PC-3 (cell line): ENCODE measurements at regions not wholly inside any gene's neighbourhood (a gene's known extent, or its start where the extent isn't known, plus 50 kb on each side); places are given as distances from the start of the nearest gene placed in this dataset.

Experiments used
- ATAC-seq: fragments of 200-7000 bp; cut with Tn5 transposase; 2 replicates; pipeline ENCODE4 v1.9.1; 2020; ENCODE audit warnings: mild to moderate bottlenecking, moderate library complexity
- BruUV-seq: library from RNA; stranded (reverse); fragments of 400-500 nt; replicated peaks from 2 replicates; lab custom pipeline; 2021; lab: Mats Ljungman, UMichigan
- CTCF ChIA-PET: fragments of 300-600 bp; sonication (Branson Sonifier 250); formaldehyde crosslinking; loops from one replicate; lab custom pipeline; 2022; ENCODE audit warnings: antibody characterized with exemption; lab: Charles Lee
- POLR2A ChIA-PET: fragments of 300-600 bp; sonication (Branson Sonifier 250); formaldehyde crosslinking; loops from one replicate; lab custom pipeline; 2022; ENCODE audit warnings: antibody characterized with exemption; ENCODE audit not compliant: unreplicated experiment; lab: Charles Lee
- DNase-seq: peaks from one replicate; pipeline ENCODE4 v3.0.0-alpha.2; 2015
- H2AFZ ChIP-seq: fragments of 300-600 bp; sonication (generic); 2 replicates; pipeline ENCODE4 v1.6.0; 2016; ENCODE audit warnings: antibody characterized with exemption, low read length
- H3F3A ChIP-seq: fragments of 300-600 bp; sonication (generic); one replicate; pipeline ENCODE4 v1.6.0; 2017; ENCODE audit warnings: antibody characterized with exemption, low read length, control low read depth, mild to moderate bottlenecking; ENCODE audit not compliant: unreplicated experiment
- H3K27ac ChIP-seq: fragments of 300-600 bp; sonication (generic); 2 replicates; pipeline ENCODE4 v1.5.1; 2016; ENCODE audit warnings: mild to moderate bottlenecking, low read length
- H3K27me3 ChIP-seq: fragments of 300-600 bp; sonication (generic); 2 replicates; pipeline ENCODE4 v1.6.1; 2016; ENCODE audit warnings: low read length, mixed read lengths
- H3K36me3 ChIP-seq: fragments of 300-600 bp; sonication (generic); 2 replicates; pipeline ENCODE4 v1.6.1; 2016; ENCODE audit warnings: low read depth, mixed run types, low read length, mixed read lengths
- H3K4me1 ChIP-seq: fragments of 300-600 bp; sonication (generic); 2 replicates; pipeline ENCODE4 v1.5.1; 2016; ENCODE audit warnings: low read length; ENCODE audit not compliant: insufficient read depth
- H3K4me2 ChIP-seq: fragments of 300-600 bp; sonication (generic); 2 replicates; pipeline ENCODE4 v1.6.0; 2016; ENCODE audit warnings: low read length
- H3K4me3 ChIP-seq: fragments of 300-600 bp; sonication (generic); 2 replicates; pipeline ENCODE4 v1.5.1; 2016; ENCODE audit warnings: mild to moderate bottlenecking, low read length, mixed read lengths
- H3K79me2 ChIP-seq: fragments of 300-600 bp; sonication (generic); 2 replicates; pipeline ENCODE4 v1.6.1; 2017; ENCODE audit warnings: low read length, mixed read lengths
- H3K9ac ChIP-seq: fragments of 300-600 bp; sonication (generic); 2 replicates; pipeline ENCODE4 v1.6.0; 2016; ENCODE audit warnings: mild to moderate bottlenecking, low read length
- H3K9me2 ChIP-seq: fragments of 300-600 bp; sonication (generic); replicated peaks from 2 replicates; pipeline ENCODE4 v1.6.1; 2016; ENCODE audit warnings: mixed run types, low read length, mixed read lengths
- H3K9me3 ChIP-seq: fragments of 300-600 bp; sonication (generic); 2 replicates; pipeline ENCODE4 v1.6.1; 2016; ENCODE audit warnings: low read length, mixed read lengths
- H4K20me1 ChIP-seq: fragments of 300-600 bp; sonication (generic); 2 replicates; pipeline ENCODE4 v1.6.1; 2016; ENCODE audit warnings: low read length, mixed read lengths
- CTCF ChIP-seq: fragments of 300-600 bp; sonication (generic); conservative IDR thresholded peaks from 2 replicates; pipeline ENCODE4 v1.5.1; 2017; ENCODE audit warnings: antibody characterized with exemption, low read depth, mild to moderate bottlenecking, low read length
- EZH2 ChIP-seq: fragments of 300-600 bp; sonication (generic); IDR thresholded peaks from one replicate; pipeline ENCODE4 v1.6.1; 2017; ENCODE audit warnings: antibody characterized with exemption, mild to moderate bottlenecking, low read length; ENCODE audit not compliant: unreplicated experiment
- EZH2phosphoT487 ChIP-seq: fragments of 300-600 bp; sonication (generic); IDR thresholded peaks from 2 replicates; pipeline ENCODE4 v1.6.1; 2018; ENCODE audit warnings: mild to moderate bottlenecking, antibody characterized with exemption, low read length, borderline replicate concordance
- intact Hi-C: fragments of 100-400 bp; cut with micrococcal nuclease; formaldehyde crosslinking; loops from 2 replicates; pipeline ENCODE4 v1.9.0; 2023

- no peak for ATAC-seq
- CTCF ChIA-PET, result interaction anchor here (2.2 kb wide), 1 partner anchor 65 kb away, joined by 10 read pairs; no protein-coding TSS in a partner anchor
- Histone ChIP-seq H3K9me3 (no peaks in the 10 kb centered on the region), H3K9ac (no peak overlapping the region), H3K27ac (no peak overlapping the region), H3K9me2 (no peaks in the 10 kb centered on the region), H3F3A (no peaks in the 10 kb centered on the region), H4K20me1 (no peaks in the 10 kb centered on the region), H3K4me3 (no peak overlapping the region), H3K36me3 (no peaks in the 10 kb centered on the region), H3K4me1 (peaks cover 25% of the 10 kb centered on the region), H2AFZ (no peak overlapping the region), H3K4me2 (peak overlapping the region; percentile 49), H3K79me2 (no peaks in the 10 kb centered on the region), H3K27me3 (no peaks in the 10 kb centered on the region)
- intact Hi-C loops, result loop anchor here (2.0 to 10.0 kb wide), 5 partner anchors 46 to 501 kb away; partner anchors contain the start of genes DAPP1 and TRMT10A
- DNase-seq, result peak; percentile 14
- POLR2A ChIA-PET, result no interaction called here
- TF ChIP-seq EZH2phosphoT487 (no peak), CTCF (no peak), EZH2 (no peak)
- no TSS peak for BruUV-seq
Measured at GRCh38 chr4:100062921-100063320, 112.8 kb upstream of the H2AZ1 start.

GRCh38 chr4:100061835-100062234 lies 111.8 kb upstream of the H2AZ1 start:
- Histone ChIP-seq H3K4me2 (peak overlapping the region; percentile 49), H3K27ac (peak overlapping the region; percentile 71), H3K4me1 (peaks cover 25% of the 10 kb centered on the region), H3K27me3 (no peaks in the 10 kb centered on the region), H3K9me3 (no peaks in the 10 kb centered on the region), H3K36me3 (no peaks in the 10 kb centered on the region), H2AFZ (peak overlapping the region; percentile 63; the same call in 1 of the 2 replicates), H4K20me1 (no peaks in the 10 kb centered on the region), H3K9me2 (no peaks in the 10 kb centered on the region), H3K4me3 (no peak overlapping the region), H3K9ac (0 out of 2 replicates have a peak overlapping the region, but pooled peaks have one; percentile 2), H3F3A (no peaks in the 10 kb centered on the region), H3K79me2 (no peaks in the 10 kb centered on the region)
- DNase-seq (peak; percentile 58), ATAC-seq (peak; percentile 82)
- no peak for TF ChIP-seq EZH2phosphoT487
- no peak for TF ChIP-seq EZH2
- no peak for TF ChIP-seq CTCF
- BruUV-seq, result no TSS peak
- intact Hi-C loops, result loop anchor here (2.0 to 10.0 kb wide), 5 partner anchors 45 to 500 kb away; partner anchors contain the start of genes DAPP1 and TRMT10A
- ChIA-PET POLR2A (no interaction called here), CTCF (interaction anchor here (0.6 to 2.2 kb wide), 2 partner anchors 11 to 64 kb away, joined by 3 to 10 read pairs; no protein-coding TSS in a partner anchor)

DNA sequence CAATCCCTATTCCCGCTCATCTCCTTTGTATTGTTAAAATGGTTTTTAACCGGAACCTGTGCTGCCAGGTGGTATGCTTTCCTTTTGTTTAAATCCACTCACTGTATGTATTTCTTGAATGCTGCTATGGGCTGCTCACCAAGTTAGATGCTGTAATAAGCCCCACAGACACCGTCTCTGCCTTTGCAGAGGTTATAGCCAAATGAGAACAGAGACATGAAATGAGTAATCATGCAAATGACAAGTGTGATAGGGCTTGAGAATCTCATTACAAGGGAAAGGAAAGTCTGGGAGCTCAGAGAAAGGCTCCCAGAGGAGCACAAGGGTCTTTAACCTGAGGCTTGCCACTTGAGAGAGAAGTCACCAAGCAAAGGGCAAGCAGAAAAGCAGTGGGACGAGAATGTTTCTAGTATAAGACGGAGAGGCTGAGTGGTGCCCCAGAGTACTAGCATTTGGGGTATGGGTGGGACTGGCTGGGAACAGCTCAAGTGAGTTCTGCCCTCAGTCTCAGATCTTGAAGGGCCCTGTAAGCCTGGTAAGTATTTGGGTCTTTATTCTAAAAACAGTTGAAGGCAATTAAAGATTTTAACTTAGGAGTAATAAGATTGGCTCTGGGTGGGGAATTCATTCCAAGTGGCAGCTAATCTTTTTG lies 110.8 kb upstream of the H2AZ1 start:
- H3K36me3 ChIP-seq, result no peaks in the 10 kb centered on the region
- H3K9me2 ChIP-seq, result no peaks in the 10 kb centered on the region
- no peak overlapping the region for H2AFZ ChIP-seq
- H3K4me1 ChIP-seq, result peaks cover 25% of the 10 kb centered on the region
- no peak for TF ChIP-seq EZH2phosphoT487
- TF ChIP-seq EZH2, result no peak
- no peak for TF ChIP-seq CTCF
- ChIA-PET CTCF (interaction anchor here (0.7 kb wide), 1 partner anchor 249 kb away, joined by 5 read pairs; no protein-coding TSS in a partner anchor), POLR2A (no interaction called here)
- no peak for ATAC-seq
- intact Hi-C loops, result loop anchor here (5.0 to 10.0 kb wide), 4 partner anchors 44 to 499 kb away; partner anchors contain the start of genes DAPP1 and TRMT10A
- no peaks in the 10 kb centered on the region for H3K79me2 ChIP-seq
- no peak overlapping the region for H3K4me3 ChIP-seq
- no peak for DNase-seq
- H3K27ac ChIP-seq, result no peak overlapping the region
- H3K9me3 ChIP-seq, result no peaks in the 10 kb centered on the region
- H3K4me2 ChIP-seq, result no peak overlapping the region
- no peaks in the 10 kb centered on the region for H3K27me3 ChIP-seq
- no peak overlapping the region for H3K9ac ChIP-seq
- H3F3A ChIP-seq, result no peaks in the 10 kb centered on the region
- no TSS peak for BruUV-seq
- no peaks in the 10 kb centered on the region for H4K20me1 ChIP-seq
